GM12872 (cell line): ENCODE measurements at regions not wholly inside any gene's neighbourhood (a gene's known extent, or its start where the extent isn't known, plus 50 kb on each side); places are given as distances from the start of the nearest gene placed in this dataset.
A peak's percentile ranks its signal among the peaks of the same experiment; 100 is the strongest.

ENCODE experiments used
- CTCF ChIP-seq: IDR thresholded peaks from 3 replicates; pipeline ENCODE4 v1.5.1; 2011; ENCODE audit warnings: low read depth, mild to moderate bottlenecking, low read length, moderate library complexity; ENCODE audit not compliant: insufficient read depth

GRCh38 chr11:92875473-92875872, 94.0 kb upstream of the MTNR1B start:
- TF ChIP-seq CTCF: no peak

GRCh38 chr11:92879086-92879485, 90.4 kb upstream of the MTNR1B start:
- no peak for TF ChIP-seq CTCF

GRCh38 chr11:92880381-92880780, 89.1 kb upstream of the MTNR1B start:
- no peak for TF ChIP-seq CTCF

GRCh38 chr11:92881940-92882450, 87.5 kb upstream of the MTNR1B start:
- no peak for TF ChIP-seq CTCF

GRCh38 chr11:92882828-92883611, 86.4 kb upstream of the MTNR1B start:
- TF ChIP-seq CTCF: no peak

- TF ChIP-seq CTCF: no peak
Observed at GRCh38 chr11:92885600-92885999, 83.9 kb upstream of the MTNR1B start.

GRCh38 chr11:92886243-92886905, 83.1 kb upstream of the MTNR1B start:
- TF ChIP-seq CTCF: peak; percentile 59
